Calu3 (cell line): ENCODE measurements at regions not wholly inside any gene's neighbourhood (a gene's known extent, or its start where the extent isn't known, plus 50 kb on each side); places are given as distances from the start of the nearest gene placed in this dataset.

Experiments used
- BruUV-seq: library from RNA; stranded (reverse); fragments of 400-500 nt; replicated peaks from 2 replicates; lab custom pipeline; 2021; lab: Mats Ljungman, UMichigan
- CTCF ChIA-PET: fragments of 300-600 bp; sonication (Branson Sonifier 250); formaldehyde crosslinking; loops from one replicate; lab custom pipeline; 2022; ENCODE audit warnings: antibody characterized with exemption; lab: Charles Lee
- DNase-seq: peaks from one replicate; pipeline ENCODE4 v3.0.0; 2022
- H3K27ac Mint-ChIP-seq: one replicate; pipeline ENCODE4 v1.8.0; 2022; ENCODE audit warnings: mixed read lengths; ENCODE audit not compliant: unreplicated experiment
- H3K27me3 Mint-ChIP-seq: one replicate; pipeline ENCODE4 v1.8.0; 2022; ENCODE audit warnings: mixed read lengths; ENCODE audit not compliant: unreplicated experiment
- H3K36me3 Mint-ChIP-seq: one replicate; pipeline ENCODE4 v1.8.0; 2022; ENCODE audit warnings: mild to moderate bottlenecking, moderate library complexity, mixed read lengths; ENCODE audit not compliant: insufficient read depth, unreplicated experiment
- H3K4me1 Mint-ChIP-seq: one replicate; pipeline ENCODE4 v1.8.0; 2022; ENCODE audit warnings: mild to moderate bottlenecking, low read depth, mixed read lengths; ENCODE audit not compliant: unreplicated experiment
- H3K4me3 Mint-ChIP-seq: one replicate; pipeline ENCODE4 v1.8.0; 2022; ENCODE audit warnings: mild to moderate bottlenecking, low read depth, moderate library complexity, mixed read lengths; ENCODE audit not compliant: unreplicated experiment
- H3K9me3 Mint-ChIP-seq: one replicate; pipeline ENCODE4 v1.8.0; 2022; ENCODE audit warnings: low read depth, mixed read lengths; ENCODE audit not compliant: unreplicated experiment
- intact Hi-C: fragments of 100-400 bp; cut with micrococcal nuclease; formaldehyde crosslinking; loops from one replicate; pipeline ENCODE4 v1.10.0; 2022; ENCODE audit not compliant: unreplicated experiment
- TF ChIP-seq, protein P1 (sequence below): fragments of 200-600 bp; IDR thresholded peaks from one replicate; pipeline ENCODE4 v1.8.0; 2022; ENCODE audit warnings: antibody characterized with exemption; ENCODE audit not compliant: unreplicated experiment

DNA sequence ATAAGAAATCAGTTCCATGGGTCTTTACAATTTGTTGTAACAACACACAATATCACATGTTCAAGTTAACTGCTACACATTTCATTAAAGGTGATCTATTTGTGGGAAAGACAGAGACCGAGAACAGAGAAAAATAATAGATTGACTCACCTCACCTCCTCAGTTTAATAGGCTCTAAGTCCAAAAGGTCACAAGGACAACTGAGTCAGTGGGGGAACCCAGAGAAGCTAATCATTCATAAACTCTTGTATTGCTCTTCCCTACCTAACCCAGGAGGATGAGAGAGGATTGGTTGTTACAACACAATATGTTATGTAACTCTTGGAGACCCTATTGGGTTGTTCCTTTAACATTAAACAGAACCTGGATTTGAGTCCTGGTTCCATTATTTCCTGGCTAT lies 72.2 kb upstream of the CRY1 start:
- TF ChIP-seq, protein P1, sequence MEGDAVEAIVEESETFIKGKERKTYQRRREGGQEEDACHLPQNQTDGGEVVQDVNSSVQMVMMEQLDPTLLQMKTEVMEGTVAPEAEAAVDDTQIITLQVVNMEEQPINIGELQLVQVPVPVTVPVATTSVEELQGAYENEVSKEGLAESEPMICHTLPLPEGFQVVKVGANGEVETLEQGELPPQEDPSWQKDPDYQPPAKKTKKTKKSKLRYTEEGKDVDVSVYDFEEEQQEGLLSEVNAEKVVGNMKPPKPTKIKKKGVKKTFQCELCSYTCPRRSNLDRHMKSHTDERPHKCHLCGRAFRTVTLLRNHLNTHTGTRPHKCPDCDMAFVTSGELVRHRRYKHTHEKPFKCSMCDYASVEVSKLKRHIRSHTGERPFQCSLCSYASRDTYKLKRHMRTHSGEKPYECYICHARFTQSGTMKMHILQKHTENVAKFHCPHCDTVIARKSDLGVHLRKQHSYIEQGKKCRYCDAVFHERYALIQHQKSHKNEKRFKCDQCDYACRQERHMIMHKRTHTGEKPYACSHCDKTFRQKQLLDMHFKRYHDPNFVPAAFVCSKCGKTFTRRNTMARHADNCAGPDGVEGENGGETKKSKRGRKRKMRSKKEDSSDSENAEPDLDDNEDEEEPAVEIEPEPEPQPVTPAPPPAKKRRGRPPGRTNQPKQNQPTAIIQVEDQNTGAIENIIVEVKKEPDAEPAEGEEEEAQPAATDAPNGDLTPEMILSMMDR: no peak
- BruUV-seq: no TSS peak
- DNase-seq: no peak
- H3K4me1 Mint-ChIP-seq: no peaks in the 10 kb centered on the region
- H3K27ac Mint-ChIP-seq: no peak overlapping the region
- H3K9me3 Mint-ChIP-seq: no peaks in the 10 kb centered on the region
- no peak overlapping the region for H3K4me3 Mint-ChIP-seq
- H3K27me3 Mint-ChIP-seq: peaks cover 30% of the 10 kb centered on the region
- CTCF ChIA-PET: no interaction called here
- no peaks in the 10 kb centered on the region for H3K36me3 Mint-ChIP-seq
- intact Hi-C loops: no loop called here

DNA sequence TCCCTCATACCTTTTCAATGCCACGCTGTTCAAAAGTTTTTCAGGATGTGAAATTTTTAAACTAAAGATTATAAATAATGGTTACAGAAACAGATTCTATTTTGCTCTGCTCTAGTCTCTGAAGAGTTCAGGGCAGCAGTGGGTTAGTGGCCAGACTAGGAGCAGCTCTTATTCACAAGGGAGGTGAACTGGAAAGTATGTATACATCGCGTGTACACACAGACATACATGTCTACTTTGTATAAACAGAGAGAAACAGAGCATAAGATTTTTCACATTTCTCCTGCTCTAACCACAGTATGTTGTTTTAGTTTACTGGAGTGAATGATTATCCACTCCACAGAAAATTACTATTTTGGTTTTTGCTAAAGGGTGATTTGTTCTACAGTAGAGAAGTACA lies 74.4 kb upstream of the CRY1 start:
- H3K36me3 Mint-ChIP-seq: no peaks in the 10 kb centered on the region
- H3K4me1 Mint-ChIP-seq: no peaks in the 10 kb centered on the region
- no peak overlapping the region for H3K27ac Mint-ChIP-seq
- no peak for DNase-seq
- H3K27me3 Mint-ChIP-seq: peaks cover 16% of the 10 kb centered on the region
- intact Hi-C loops: no loop called here
- BruUV-seq: no TSS peak
- TF ChIP-seq, protein P1: no peak
- CTCF ChIA-PET: no interaction called here
- H3K9me3 Mint-ChIP-seq: no peaks in the 10 kb centered on the region
- no peak overlapping the region for H3K4me3 Mint-ChIP-seq

DNA sequence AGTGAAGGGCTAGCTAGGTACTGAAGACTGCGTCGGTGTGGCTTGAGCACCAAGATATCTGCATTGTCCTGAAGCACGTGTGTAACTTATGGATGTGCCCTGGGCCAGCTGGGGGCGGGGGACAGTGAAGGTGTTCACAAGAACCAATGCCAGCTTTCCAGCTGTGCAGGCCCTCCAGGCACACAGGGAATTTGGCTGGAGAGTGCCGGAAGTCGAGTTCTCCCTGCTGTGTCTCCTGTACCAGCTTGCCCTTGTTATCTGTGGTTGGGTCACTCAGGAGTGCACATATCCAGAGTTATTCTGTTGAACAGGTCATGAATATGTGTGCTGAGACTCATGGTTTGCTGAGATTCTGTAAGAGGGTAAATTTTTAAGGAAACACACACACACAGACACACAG lies 75.9 kb upstream of the CRY1 start:
- no peak for DNase-seq
- Mint-ChIP-seq H3K4me3 (no peak overlapping the region), H3K9me3 (no peaks in the 10 kb centered on the region), H3K27me3 (peaks cover 15% of the 10 kb centered on the region), H3K27ac (no peak overlapping the region), H3K4me1 (no peaks in the 10 kb centered on the region), H3K36me3 (no peaks in the 10 kb centered on the region)
- TF ChIP-seq, protein P1: no peak
- intact Hi-C loops: no loop called here
- BruUV-seq: no TSS peak
- CTCF ChIA-PET: no interaction called here

DNA sequence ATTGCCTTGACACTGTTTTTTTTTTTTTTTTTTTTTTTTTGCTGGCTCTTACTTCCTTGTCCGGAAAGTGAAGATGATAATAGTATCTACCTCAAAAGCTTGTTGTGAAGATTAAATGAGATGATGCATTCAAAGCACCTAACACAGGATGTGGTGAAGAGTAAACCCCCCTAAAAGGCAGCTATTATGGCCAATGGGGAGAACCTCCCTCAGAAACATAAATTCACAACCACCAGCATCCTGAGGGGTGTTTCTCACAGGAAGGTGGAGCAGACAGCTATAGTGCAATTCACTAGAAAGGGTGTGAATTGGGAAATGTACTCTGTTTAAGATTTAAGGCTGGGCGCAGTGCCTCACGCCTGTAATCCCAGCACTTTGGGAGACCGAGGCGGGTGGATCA lies 85.4 kb upstream of the CRY1 start:
- H3K27me3 Mint-ChIP-seq: peaks cover 19% of the 10 kb centered on the region
- CTCF ChIA-PET: interaction anchor here (0.7 kb wide), 1 partner anchor 68 kb away, joined by 3 read pairs; no protein-coding TSS in a partner anchor
- no peak overlapping the region for H3K4me3 Mint-ChIP-seq
- intact Hi-C loops: no loop called here
- TF ChIP-seq, protein P1: no peak
- BruUV-seq: no TSS peak
- no peaks in the 10 kb centered on the region for H3K4me1 Mint-ChIP-seq
- no peak overlapping the region for H3K27ac Mint-ChIP-seq
- DNase-seq: no peak
- H3K36me3 Mint-ChIP-seq: no peaks in the 10 kb centered on the region
- no peaks in the 10 kb centered on the region for H3K9me3 Mint-ChIP-seq
